Activated CD4-positive, alpha-beta T cell treated with anti-CD3 and anti-CD28 coated beads, Interleukin-2, amount 10 ng/mL, durations not matched to agents 7 days and 5 days (primary cell): ENCODE measurements at regions not wholly inside any gene's neighbourhood (a gene's known extent, or its start where the extent isn't known, plus 50 kb on each side); places are given as distances from the start of the nearest gene placed in this dataset.

ENCODE experiments used
- CTCF ChIA-PET: fragments of 350-600 bp; sonication (Branson Sonifier 250); formaldehyde crosslinking; loops from one replicate; lab custom pipeline; 2021; ENCODE audit warnings: antibody characterized with exemption; lab: Charles Lee
- POLR2A ChIA-PET: fragments of 350-600 bp; sonication (Branson Sonifier 250); formaldehyde crosslinking; loops from one replicate; lab custom pipeline; 2021; ENCODE audit warnings: antibody characterized with exemption; lab: Charles Lee
- DNase-seq: peaks from one replicate; pipeline ENCODE4 v3.0.0-alpha.2; 2020
- H3K27ac Mint-ChIP-seq: one replicate; pipeline ENCODE4 v1.8.0; 2021; ENCODE audit warnings: mild to moderate bottlenecking, moderate library complexity, mixed read lengths
- H3K27me3 Mint-ChIP-seq: one replicate; pipeline ENCODE4 v1.8.0; 2021; ENCODE audit warnings: mixed read lengths
- H3K36me3 Mint-ChIP-seq: one replicate; pipeline ENCODE4 v1.8.0; 2021; ENCODE audit warnings: low read depth, mixed read lengths
- H3K4me1 Mint-ChIP-seq: one replicate; pipeline ENCODE4 v1.8.0; 2021; ENCODE audit warnings: mixed read lengths
- H3K4me3 Mint-ChIP-seq: one replicate; pipeline ENCODE4 v1.8.0; 2021; ENCODE audit warnings: mild to moderate bottlenecking, moderate library complexity, mixed read lengths
- H3K9me3 Mint-ChIP-seq: one replicate; pipeline ENCODE4 v1.8.0; 2021; ENCODE audit warnings: mixed read lengths

- CTCF ChIA-PET, result no interaction called here
- no peaks in the 10 kb centered on the region for H3K36me3 Mint-ChIP-seq
- POLR2A ChIA-PET, result no interaction called here
- no peak for DNase-seq
- H3K9me3 Mint-ChIP-seq, result no peaks in the 10 kb centered on the region
- no peak overlapping the region for H3K4me3 Mint-ChIP-seq
- H3K27ac Mint-ChIP-seq, result no peak overlapping the region
- no peaks in the 10 kb centered on the region for H3K4me1 Mint-ChIP-seq
- H3K27me3 Mint-ChIP-seq, result no peaks in the 10 kb centered on the region
These were observed 235.4 kb downstream of the NAF1 start for GRCh38 chr4:162931286-162931685.

DNA sequence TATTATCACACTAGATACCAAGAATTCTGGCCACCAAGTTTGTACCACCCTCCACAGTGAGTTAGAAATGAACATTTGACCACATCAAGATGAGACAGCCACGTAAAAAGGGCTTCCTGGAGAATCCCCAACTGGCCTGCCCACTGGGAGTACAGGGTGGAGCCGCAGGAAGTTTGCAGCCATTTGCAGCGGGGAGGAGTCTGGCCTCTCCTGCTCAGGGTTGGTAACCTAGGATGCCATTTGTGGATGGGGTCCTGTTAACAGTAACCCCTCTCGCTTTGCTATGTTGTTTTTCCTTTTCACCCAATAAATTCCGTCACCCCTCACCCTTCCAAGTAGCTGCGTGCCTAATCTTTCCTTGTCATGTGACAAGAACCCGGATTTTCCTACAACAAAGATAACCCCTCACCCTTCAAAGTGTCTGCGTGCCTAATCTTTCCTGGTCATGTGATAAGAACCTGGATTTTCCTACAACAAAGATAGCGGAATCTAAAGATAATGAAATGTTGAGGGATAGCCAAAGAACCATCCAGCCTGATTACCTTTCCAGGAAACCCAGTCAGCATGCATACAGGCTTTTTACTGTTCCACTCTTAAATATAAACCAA lies 245.4 kb downstream of the NAF1 start:
- H3K4me1 Mint-ChIP-seq, result no peaks in the 10 kb centered on the region
- no peaks in the 10 kb centered on the region for H3K9me3 Mint-ChIP-seq
- H3K27me3 Mint-ChIP-seq, result no peaks in the 10 kb centered on the region
- no peak for DNase-seq
- no peaks in the 10 kb centered on the region for H3K36me3 Mint-ChIP-seq
- POLR2A ChIA-PET, result no interaction called here
- no peak overlapping the region for H3K4me3 Mint-ChIP-seq
- CTCF ChIA-PET, result no interaction called here
- no peak overlapping the region for H3K27ac Mint-ChIP-seq

GRCh38 chr4:162920649-162921048 lies 246.0 kb downstream of the NAF1 start:
- ChIA-PET CTCF (no interaction called here), POLR2A (no interaction called here)
- no peak overlapping the region for H3K27ac Mint-ChIP-seq
- H3K9me3 Mint-ChIP-seq, result peaks cover under 1% of the 10 kb centered on the region
- no peaks in the 10 kb centered on the region for H3K27me3 Mint-ChIP-seq
- DNase-seq, result no peak
- no peak overlapping the region for H3K4me3 Mint-ChIP-seq
- H3K4me1 Mint-ChIP-seq, result no peaks in the 10 kb centered on the region
- no peaks in the 10 kb centered on the region for H3K36me3 Mint-ChIP-seq

DNA sequence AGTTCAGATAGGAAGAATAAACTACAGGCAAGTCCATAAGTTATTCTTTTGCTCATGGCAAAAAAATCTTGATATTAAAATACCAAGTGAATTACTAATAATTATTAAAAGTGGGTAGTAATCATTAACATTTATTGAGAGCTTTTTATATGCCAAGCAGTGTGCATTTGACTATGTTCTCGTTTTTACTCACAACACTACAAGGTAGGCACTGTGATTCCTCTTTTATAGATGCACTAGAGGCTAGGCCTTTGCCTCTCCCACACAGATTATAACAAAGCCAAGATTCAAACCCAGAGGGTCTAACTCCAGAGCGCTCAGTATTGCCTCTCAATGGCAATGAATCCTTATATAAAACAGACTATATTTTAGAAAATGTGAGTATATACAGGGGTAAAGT lies 254.2 kb downstream of the NAF1 start:
- no peak for DNase-seq
- Mint-ChIP-seq H3K9me3 (peaks cover 2% of the 10 kb centered on the region), H3K4me1 (no peaks in the 10 kb centered on the region), H3K27ac (no peak overlapping the region), H3K4me3 (no peak overlapping the region), H3K27me3 (no peaks in the 10 kb centered on the region), H3K36me3 (no peaks in the 10 kb centered on the region)
- POLR2A ChIA-PET, result no interaction called here
- CTCF ChIA-PET, result no interaction called here

GRCh38 chr4:162911349-162911748 lies 255.3 kb downstream of the NAF1 start:
- no peak overlapping the region for H3K4me3 Mint-ChIP-seq
- DNase-seq, result no peak
- POLR2A ChIA-PET, result no interaction called here

GRCh38 chr4:162909952-162910351 lies 256.7 kb downstream of the NAF1 start:
- Mint-ChIP-seq H3K4me3 (no peak overlapping the region), H3K36me3 (no peaks in the 10 kb centered on the region), H3K27me3 (no peaks in the 10 kb centered on the region), H3K27ac (no peak overlapping the region), H3K4me1 (no peaks in the 10 kb centered on the region), H3K9me3 (peaks cover 7% of the 10 kb centered on the region)
- no peak for DNase-seq
- ChIA-PET POLR2A (no interaction called here), CTCF (no interaction called here)

More at GRCh38 chr4:162911349-162911748, 255.3 kb downstream of the NAF1 start:
- Mint-ChIP-seq H3K27ac (no peak overlapping the region), H3K36me3 (no peaks in the 10 kb centered on the region), H3K4me1 (no peaks in the 10 kb centered on the region), H3K27me3 (no peaks in the 10 kb centered on the region), H3K9me3 (peaks cover 8% of the 10 kb centered on the region)
- CTCF ChIA-PET, result no interaction called here

- Mint-ChIP-seq H3K4me3 (no peak overlapping the region), H3K27ac (no peak overlapping the region), H3K27me3 (peaks cover 2% of the 10 kb centered on the region), H3K9me3 (no peaks in the 10 kb centered on the region), H3K36me3 (no peaks in the 10 kb centered on the region), H3K4me1 (peaks cover 10% of the 10 kb centered on the region)
- DNase-seq, result no peak
- ChIA-PET POLR2A (no interaction called here), CTCF (no interaction called here)
These were observed 272.3 kb downstream of the NAF1 start for GRCh38 chr4:162894387-162894786.

GRCh38 chr4:162891788-162892707 lies 274.6 kb downstream of the NAF1 start:
- ChIA-PET CTCF (interaction anchor here (0.6 kb wide), 1 partner anchor 976 kb away, joined by 6 read pairs; no protein-coding TSS in a partner anchor), POLR2A (interaction anchor here (0.7 kb wide), 1 partner anchor 31 kb away, joined by 5 read pairs; no protein-coding TSS in a partner anchor)
- no peak overlapping the region for H3K4me3 Mint-ChIP-seq
- no peaks in the 10 kb centered on the region for H3K36me3 Mint-ChIP-seq
- no peaks in the 10 kb centered on the region for H3K9me3 Mint-ChIP-seq
- H3K27ac Mint-ChIP-seq, result no peak overlapping the region
- peaks cover 10% of the 10 kb centered on the region for H3K4me1 Mint-ChIP-seq
- DNase-seq, result no peak
- H3K27me3 Mint-ChIP-seq, result peaks cover 2% of the 10 kb centered on the region

DNA sequence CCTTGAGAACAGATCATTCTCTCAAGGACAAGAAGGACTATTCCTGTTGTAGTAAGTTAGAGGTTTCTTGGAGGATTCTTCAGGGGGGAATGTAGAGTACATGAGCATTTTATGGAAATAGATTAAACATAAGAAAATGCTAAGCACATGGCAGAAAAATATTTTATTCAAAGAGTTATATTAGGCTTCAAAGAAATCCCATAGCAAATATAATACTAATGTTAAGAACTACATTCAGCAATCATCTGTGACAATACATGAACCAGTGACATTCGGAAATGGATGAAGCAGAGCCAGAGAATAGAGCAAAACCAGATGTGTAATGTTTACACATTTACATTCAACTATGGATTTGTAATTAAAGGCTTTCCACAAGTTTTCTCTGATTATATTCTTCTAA lies 288.6 kb downstream of the NAF1 start:
- no peak overlapping the region for H3K4me3 Mint-ChIP-seq
- H3K4me1 Mint-ChIP-seq, result no peaks in the 10 kb centered on the region
- POLR2A ChIA-PET, result no interaction called here
- no peaks in the 10 kb centered on the region for H3K27me3 Mint-ChIP-seq
- no peak for DNase-seq
- CTCF ChIA-PET, result interaction anchor here (0.7 kb wide), 1 partner anchor 22 kb away, joined by 5 read pairs; no protein-coding TSS in a partner anchor
- no peaks in the 10 kb centered on the region for H3K36me3 Mint-ChIP-seq
- H3K9me3 Mint-ChIP-seq, result peaks cover 2% of the 10 kb centered on the region
- no peak overlapping the region for H3K27ac Mint-ChIP-seq

GRCh38 chr4:162874748-162875147 lies 291.9 kb downstream of the NAF1 start:
- Mint-ChIP-seq H3K36me3 (no peaks in the 10 kb centered on the region), H3K4me1 (no peaks in the 10 kb centered on the region), H3K9me3 (peaks cover 2% of the 10 kb centered on the region), H3K4me3 (no peak overlapping the region), H3K27me3 (no peaks in the 10 kb centered on the region), H3K27ac (no peak overlapping the region)
- CTCF ChIA-PET, result no interaction called here
- no peak for DNase-seq
- POLR2A ChIA-PET, result no interaction called here

DNA sequence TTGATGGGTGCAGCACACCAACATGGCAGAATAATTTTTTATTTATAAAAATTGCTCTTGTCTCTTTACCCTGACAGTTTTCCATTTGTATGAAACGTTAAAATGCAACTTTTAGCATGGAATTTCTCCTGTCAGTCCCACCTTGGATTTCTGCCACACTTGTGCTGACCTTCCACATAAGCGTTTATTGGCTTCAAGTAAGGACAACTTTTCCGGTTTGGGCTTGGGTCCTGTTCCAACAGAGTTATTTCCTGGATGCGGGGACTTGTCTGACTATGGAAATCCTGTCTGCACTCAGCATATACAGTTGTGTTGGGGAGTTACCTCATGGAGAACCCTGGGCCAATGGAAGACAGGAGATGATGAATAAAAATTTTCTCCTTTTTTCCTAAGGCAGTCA lies 294.7 kb downstream of the NAF1 start:
- Mint-ChIP-seq H3K9me3 (peaks cover 2% of the 10 kb centered on the region), H3K27ac (no peak overlapping the region), H3K4me1 (no peaks in the 10 kb centered on the region), H3K36me3 (no peaks in the 10 kb centered on the region), H3K27me3 (no peaks in the 10 kb centered on the region), H3K4me3 (no peak overlapping the region)
- CTCF ChIA-PET, result no interaction called here
- no peak for DNase-seq
- POLR2A ChIA-PET, result no interaction called here

DNA sequence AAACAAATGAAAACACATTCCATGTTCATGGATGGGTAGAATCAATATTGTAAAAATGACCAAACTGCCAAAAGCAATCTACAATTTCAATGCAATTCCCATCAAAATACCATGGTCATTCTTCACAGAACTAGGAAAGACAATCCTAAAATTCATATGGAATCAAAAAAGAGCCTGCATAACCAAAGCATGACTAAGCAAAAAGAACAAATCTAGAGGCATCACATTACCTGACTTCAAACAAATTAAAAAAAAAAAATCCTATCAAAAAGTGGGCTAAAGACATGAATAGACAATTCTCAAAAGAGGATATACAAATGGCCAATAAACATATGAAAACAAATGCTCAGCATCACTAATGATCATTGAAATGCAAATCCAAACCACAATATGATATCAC lies 297.5 kb downstream of the NAF1 start:
- ChIA-PET POLR2A (no interaction called here), CTCF (no interaction called here)
- Mint-ChIP-seq H3K27ac (no peak overlapping the region), H3K4me3 (no peak overlapping the region), H3K4me1 (no peaks in the 10 kb centered on the region), H3K36me3 (no peaks in the 10 kb centered on the region), H3K27me3 (no peaks in the 10 kb centered on the region), H3K9me3 (peaks cover under 1% of the 10 kb centered on the region)
- DNase-seq, result no peak

- no peaks in the 10 kb centered on the region for H3K9me3 Mint-ChIP-seq
- H3K4me3 Mint-ChIP-seq, result no peak overlapping the region
- ChIA-PET CTCF (no interaction called here), POLR2A (no interaction called here)
- H3K4me1 Mint-ChIP-seq, result no peaks in the 10 kb centered on the region
- no peaks in the 10 kb centered on the region for H3K27me3 Mint-ChIP-seq
- DNase-seq, result no peak
- H3K36me3 Mint-ChIP-seq, result no peaks in the 10 kb centered on the region
- H3K27ac Mint-ChIP-seq, result no peak overlapping the region
These were observed 300.1 kb downstream of the NAF1 start for GRCh38 chr4:162866565-162866964.
